C4-2B (cell line): ENCODE measurements at regions not wholly inside any gene's neighbourhood (a gene's known extent, or its start where the extent isn't known, plus 50 kb on each side); places are given as distances from the start of the nearest gene placed in this dataset.

Experiments used
- ZFX ChIP-seq: fragments of 450-650 bp; IDR thresholded peaks from 2 replicates; pipeline ENCODE4 v1.6.1; 2017
- TF ChIP-seq, protein P1 (sequence below): fragments of 450-650 bp; conservative IDR thresholded peaks from 2 replicates; pipeline ENCODE4 v1.5.1; 2017; ENCODE audit warnings: mild to moderate bottlenecking

DNA sequence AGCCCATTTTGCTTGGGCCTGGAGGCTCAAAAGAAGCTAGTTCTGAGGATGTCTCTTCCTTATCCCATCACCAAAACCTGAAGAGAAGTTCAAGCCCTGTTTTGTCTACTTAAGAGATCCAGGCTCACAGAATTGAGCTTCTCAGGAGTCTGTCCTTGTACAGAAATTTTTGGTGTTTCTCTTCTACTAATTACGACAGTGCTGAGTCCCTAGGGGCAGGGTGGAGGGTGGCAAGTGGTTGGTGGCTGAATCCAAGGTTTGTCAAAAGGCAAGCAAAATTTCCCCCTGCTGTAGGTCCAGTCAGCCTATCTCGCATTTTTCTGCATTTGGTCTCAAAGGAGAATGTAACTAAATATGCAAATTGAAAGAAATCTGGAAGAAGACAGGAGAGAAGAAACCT lies 377.9 kb downstream of the SMARCA1 start:
- TF ChIP-seq ZFX = no peak
- TF ChIP-seq, protein P1, sequence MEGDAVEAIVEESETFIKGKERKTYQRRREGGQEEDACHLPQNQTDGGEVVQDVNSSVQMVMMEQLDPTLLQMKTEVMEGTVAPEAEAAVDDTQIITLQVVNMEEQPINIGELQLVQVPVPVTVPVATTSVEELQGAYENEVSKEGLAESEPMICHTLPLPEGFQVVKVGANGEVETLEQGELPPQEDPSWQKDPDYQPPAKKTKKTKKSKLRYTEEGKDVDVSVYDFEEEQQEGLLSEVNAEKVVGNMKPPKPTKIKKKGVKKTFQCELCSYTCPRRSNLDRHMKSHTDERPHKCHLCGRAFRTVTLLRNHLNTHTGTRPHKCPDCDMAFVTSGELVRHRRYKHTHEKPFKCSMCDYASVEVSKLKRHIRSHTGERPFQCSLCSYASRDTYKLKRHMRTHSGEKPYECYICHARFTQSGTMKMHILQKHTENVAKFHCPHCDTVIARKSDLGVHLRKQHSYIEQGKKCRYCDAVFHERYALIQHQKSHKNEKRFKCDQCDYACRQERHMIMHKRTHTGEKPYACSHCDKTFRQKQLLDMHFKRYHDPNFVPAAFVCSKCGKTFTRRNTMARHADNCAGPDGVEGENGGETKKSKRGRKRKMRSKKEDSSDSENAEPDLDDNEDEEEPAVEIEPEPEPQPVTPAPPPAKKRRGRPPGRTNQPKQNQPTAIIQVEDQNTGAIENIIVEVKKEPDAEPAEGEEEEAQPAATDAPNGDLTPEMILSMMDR = no peak
